ENCODE measurements at regions not wholly inside any gene's neighbourhood (a gene's known extent, or its start where the extent isn't known, plus 50 kb on each side); places are given as distances from the start of the nearest gene placed in this dataset.

DNA sequence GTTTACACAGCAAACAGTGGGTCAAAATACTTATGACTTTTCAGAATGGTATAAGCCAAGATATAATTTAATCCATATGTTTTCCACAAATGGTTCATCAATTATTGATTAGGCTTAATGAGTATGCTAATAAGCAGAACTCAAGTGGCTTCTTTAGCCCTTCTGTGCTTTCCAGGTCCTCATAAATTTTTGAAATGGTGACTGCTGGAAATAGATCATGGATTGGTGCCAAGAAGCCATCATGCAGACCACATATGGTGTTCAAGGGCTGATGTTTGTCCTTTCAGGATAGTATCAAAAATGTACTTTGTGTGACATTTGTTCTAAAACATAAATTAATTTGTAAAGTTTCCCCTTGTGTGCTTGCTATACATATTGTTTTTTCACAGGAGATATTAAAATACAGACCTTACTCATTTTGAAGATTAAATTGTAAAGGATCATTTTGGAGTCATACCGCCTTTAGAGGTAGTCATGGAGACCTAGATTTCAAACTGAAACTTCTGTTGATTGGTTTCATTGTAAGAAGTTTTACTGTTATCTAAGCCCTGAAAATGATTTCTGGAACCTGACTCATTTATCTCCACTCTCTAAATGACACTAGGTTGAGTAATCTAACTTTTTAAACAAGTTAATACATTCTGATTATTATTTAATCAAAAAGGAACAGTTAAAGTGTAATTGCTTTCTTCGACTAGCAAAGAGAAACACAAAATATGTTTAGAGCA is 507.9 kb downstream of the PLA2G4A start:
- TF ChIP-seq, protein P1, sequence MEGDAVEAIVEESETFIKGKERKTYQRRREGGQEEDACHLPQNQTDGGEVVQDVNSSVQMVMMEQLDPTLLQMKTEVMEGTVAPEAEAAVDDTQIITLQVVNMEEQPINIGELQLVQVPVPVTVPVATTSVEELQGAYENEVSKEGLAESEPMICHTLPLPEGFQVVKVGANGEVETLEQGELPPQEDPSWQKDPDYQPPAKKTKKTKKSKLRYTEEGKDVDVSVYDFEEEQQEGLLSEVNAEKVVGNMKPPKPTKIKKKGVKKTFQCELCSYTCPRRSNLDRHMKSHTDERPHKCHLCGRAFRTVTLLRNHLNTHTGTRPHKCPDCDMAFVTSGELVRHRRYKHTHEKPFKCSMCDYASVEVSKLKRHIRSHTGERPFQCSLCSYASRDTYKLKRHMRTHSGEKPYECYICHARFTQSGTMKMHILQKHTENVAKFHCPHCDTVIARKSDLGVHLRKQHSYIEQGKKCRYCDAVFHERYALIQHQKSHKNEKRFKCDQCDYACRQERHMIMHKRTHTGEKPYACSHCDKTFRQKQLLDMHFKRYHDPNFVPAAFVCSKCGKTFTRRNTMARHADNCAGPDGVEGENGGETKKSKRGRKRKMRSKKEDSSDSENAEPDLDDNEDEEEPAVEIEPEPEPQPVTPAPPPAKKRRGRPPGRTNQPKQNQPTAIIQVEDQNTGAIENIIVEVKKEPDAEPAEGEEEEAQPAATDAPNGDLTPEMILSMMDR (IDR thresholded peaks at IDR 0.05): no peak
- no peak for TF ChIP-seq POLR2A (IDR thresholded peaks at IDR 0.05)
- H3K27me3 ChIP-seq: no peaks in the 10 kb centered on the region
- WGBS, 2 donors: 58 to 72% methylated on average over 2 of the region's 2 CpGs
- no peak overlapping the region for H3K27ac ChIP-seq
- no peak for DNase-seq
- no peaks in the 10 kb centered on the region for H3K4me1 ChIP-seq
- intact Hi-C loops (cut with DNase I): no loop called here
- no peaks in the 10 kb centered on the region for H3K36me3 ChIP-seq
- no peaks in the 10 kb centered on the region for H3K9me3 ChIP-seq
- H3K4me3 ChIP-seq: no peak overlapping the region

DNA sequence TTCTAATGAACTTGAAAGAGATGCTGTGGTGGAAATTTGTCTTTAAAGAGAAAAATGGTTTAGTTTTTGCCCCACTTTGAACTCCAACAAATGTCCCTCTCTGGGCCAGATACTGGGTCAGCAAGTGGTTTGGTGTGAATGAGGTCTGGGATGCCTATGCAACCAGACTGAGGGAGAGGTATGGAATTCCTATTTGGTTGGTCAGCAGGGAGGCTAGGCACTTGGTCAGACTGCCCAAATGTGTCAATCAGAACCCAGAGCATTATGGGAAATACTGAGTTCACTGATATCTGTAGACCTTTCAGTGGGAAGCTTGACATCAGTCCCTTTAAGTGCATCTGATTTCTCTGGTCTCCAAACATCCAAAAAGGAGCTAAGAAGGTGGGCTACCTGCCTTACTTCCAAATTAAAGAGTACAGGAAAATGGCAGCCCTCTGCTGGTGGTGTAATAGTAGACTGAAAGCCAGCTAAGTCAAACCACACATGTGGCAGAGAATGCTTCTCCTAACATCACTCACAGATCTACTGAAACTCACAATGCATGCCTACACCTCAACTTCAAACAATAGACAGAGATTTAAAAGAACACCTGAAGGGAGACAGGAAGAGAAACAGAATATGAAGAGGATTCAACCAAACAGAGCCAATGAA is 510.1 kb downstream of the PLA2G4A start:
- Histone ChIP-seq H3K27ac (no peak overlapping the region), H3K4me1 (no peaks in the 10 kb centered on the region), H3K4me3 (no peak overlapping the region), H3K27me3 (no peaks in the 10 kb centered on the region), H3K9me3 (no peaks in the 10 kb centered on the region), H3K36me3 (no peaks in the 10 kb centered on the region)
- intact Hi-C loops (cut with DNase I): no loop called here
- DNase-seq: no peak
- no peak for TF ChIP-seq POLR2A (IDR thresholded peaks at IDR 0.05)
- TF ChIP-seq, protein P1 (IDR thresholded peaks at IDR 0.05): no peak

DNA sequence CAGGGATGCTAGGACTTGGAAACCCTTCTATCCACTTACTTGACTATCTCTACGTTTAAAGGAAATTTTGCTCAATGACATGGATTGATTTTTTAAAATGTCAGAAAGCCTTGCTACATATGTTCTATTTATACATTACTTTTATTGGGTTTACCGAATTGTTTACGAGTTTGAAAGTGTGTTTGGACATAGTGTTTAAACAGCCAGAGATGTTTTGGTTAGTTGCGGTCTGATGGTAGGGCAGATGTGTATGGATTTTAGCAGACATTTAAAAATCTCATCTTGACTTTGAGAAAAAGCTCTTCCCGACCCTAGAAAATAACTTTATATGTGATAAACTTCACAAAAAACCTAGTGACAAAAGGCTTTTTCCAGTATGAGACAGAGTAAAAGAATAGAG is 513.7 kb downstream of the PLA2G4A start:
- intact Hi-C loops (cut with DNase I): no loop called here
- H3K27ac ChIP-seq: no peak overlapping the region
- TF ChIP-seq, protein P1 (IDR thresholded peaks at IDR 0.05): no peak
- TF ChIP-seq POLR2A (IDR thresholded peaks at IDR 0.05): no peak
- H3K27me3 ChIP-seq: no peaks in the 10 kb centered on the region
- H3K36me3 ChIP-seq: no peaks in the 10 kb centered on the region
- H3K9me3 ChIP-seq: no peaks in the 10 kb centered on the region
- DNase-seq: no peak
- no peaks in the 10 kb centered on the region for H3K4me1 ChIP-seq
- 54 to 70% methylated on average over 5 of the region's 5 CpGs for WGBS, 2 donors
- no peak overlapping the region for H3K4me3 ChIP-seq

DNA sequence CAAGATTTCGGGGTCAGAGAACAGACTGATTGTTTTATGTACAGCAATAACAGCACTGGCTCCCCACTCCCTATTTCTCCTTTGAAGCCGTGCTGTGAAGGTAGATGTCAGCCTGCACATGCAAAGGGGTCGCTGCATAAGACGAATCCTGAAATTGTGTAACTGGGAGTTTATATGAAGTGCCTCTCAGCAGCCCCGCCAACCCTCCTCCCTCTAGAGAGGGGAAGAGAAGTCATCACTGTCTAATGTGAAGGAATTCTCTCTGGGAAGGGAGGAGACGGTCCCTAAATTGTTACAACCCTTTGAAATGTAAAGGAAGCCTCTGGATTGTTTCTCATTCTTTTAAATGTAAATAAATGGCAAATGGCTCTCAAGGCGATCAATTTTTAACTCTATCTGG is 545.3 kb downstream of the PLA2G4A start:
- Histone ChIP-seq H3K4me3 (no peak overlapping the region), H3K9me3 (no peaks in the 10 kb centered on the region), H3K36me3 (no peaks in the 10 kb centered on the region), H3K27me3 (no peaks in the 10 kb centered on the region), H3K4me1 (no peaks in the 10 kb centered on the region), H3K27ac (no peak overlapping the region)
- TF ChIP-seq, protein P1 (IDR thresholded peaks at IDR 0.05): no peak
- TF ChIP-seq POLR2A (IDR thresholded peaks at IDR 0.05): no peak
- WGBS, 2 donors: 48 to 63% methylated on average over 7 of the region's 7 CpGs
- no peak for DNase-seq
- intact Hi-C loops (cut with DNase I): no loop called here

DNA sequence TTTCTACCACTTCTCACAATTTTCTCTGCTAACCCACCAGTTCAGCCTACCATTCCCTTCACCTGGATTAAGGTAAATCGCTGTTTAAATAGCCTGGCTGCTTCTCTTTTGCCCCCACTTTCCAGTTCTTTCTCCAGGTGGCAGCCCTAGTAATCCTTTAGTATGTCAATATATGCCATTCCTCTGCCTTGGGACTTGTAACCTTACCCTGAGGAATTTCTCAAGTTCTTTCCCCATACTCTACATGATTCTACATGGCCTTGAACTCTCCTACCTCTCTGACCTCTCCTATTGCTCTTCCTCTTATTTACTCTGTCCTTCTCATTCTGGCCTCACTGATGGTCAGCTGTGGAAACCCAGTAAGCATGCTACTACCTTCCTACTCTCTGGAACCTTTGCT is 546.0 kb downstream of the PLA2G4A start:
- Histone ChIP-seq H3K4me1 (no peaks in the 10 kb centered on the region), H3K9me3 (no peaks in the 10 kb centered on the region), H3K27ac (no peak overlapping the region), H3K27me3 (no peaks in the 10 kb centered on the region), H3K36me3 (no peaks in the 10 kb centered on the region), H3K4me3 (no peak overlapping the region)
- no peak for DNase-seq
- 43 to 59% methylated on average over 1 of the region's 1 CpG for WGBS, 2 donors
- intact Hi-C loops (cut with DNase I): no loop called here
- TF ChIP-seq POLR2A (IDR thresholded peaks at IDR 0.05): no peak
- TF ChIP-seq, protein P1 (IDR thresholded peaks at IDR 0.05): no peak

Measured in esophagus squamous epithelium (tissue), 5 donors.